Astrocyte (in vitro differentiated cells and primary cell): ENCODE measurements at regions not wholly inside any gene's neighbourhood (a gene's known extent, or its start where the extent isn't known, plus 50 kb on each side); places are given as distances from the start of the nearest gene placed in this dataset.

ENCODE experiments used
- EZH2 ChIP-seq: IDR thresholded peaks from 2 replicates; pipeline ENCODE4 v1.6.1; 2012; ENCODE audit warnings: mild to moderate bottlenecking, low read length, inconsistent platforms; ENCODE audit not compliant: insufficient read depth
- TF ChIP-seq, protein P1 (sequence below): IDR thresholded peaks from 2 replicates; pipeline ENCODE4 v1.5.1; 2011; ENCODE audit warnings: low read depth, mild to moderate bottlenecking, inconsistent platforms, low read length, moderate library complexity; ENCODE audit not compliant: insufficient read depth

DNA sequence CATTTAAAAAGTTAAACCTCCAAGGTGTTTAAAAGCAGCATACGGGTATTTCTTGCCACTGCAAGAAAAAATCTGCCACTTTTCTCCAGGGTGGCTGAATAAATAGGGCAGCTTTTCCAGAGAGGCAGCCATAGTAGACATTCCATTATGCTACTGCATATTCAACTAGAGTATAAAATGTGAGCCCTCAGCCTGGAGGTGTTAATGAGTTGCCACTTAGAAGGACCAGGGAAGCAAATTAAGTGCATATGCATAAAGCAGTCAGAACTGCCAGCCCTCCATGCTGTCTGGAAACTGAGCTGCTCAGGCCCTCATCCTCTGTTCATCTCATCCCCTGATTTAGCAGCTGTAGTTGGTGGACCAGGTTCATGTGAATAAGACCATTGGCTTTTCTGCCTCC lies 99.4 kb downstream of the DIRAS3 start:
- TF ChIP-seq, protein P1, sequence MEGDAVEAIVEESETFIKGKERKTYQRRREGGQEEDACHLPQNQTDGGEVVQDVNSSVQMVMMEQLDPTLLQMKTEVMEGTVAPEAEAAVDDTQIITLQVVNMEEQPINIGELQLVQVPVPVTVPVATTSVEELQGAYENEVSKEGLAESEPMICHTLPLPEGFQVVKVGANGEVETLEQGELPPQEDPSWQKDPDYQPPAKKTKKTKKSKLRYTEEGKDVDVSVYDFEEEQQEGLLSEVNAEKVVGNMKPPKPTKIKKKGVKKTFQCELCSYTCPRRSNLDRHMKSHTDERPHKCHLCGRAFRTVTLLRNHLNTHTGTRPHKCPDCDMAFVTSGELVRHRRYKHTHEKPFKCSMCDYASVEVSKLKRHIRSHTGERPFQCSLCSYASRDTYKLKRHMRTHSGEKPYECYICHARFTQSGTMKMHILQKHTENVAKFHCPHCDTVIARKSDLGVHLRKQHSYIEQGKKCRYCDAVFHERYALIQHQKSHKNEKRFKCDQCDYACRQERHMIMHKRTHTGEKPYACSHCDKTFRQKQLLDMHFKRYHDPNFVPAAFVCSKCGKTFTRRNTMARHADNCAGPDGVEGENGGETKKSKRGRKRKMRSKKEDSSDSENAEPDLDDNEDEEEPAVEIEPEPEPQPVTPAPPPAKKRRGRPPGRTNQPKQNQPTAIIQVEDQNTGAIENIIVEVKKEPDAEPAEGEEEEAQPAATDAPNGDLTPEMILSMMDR, result no peak
- no peak for TF ChIP-seq EZH2
